ENCODE measurements at regions not wholly inside any gene's neighbourhood (a gene's known extent, or its start where the extent isn't known, plus 50 kb on each side); places are given as distances from the start of the nearest gene placed in this dataset.

DNA sequence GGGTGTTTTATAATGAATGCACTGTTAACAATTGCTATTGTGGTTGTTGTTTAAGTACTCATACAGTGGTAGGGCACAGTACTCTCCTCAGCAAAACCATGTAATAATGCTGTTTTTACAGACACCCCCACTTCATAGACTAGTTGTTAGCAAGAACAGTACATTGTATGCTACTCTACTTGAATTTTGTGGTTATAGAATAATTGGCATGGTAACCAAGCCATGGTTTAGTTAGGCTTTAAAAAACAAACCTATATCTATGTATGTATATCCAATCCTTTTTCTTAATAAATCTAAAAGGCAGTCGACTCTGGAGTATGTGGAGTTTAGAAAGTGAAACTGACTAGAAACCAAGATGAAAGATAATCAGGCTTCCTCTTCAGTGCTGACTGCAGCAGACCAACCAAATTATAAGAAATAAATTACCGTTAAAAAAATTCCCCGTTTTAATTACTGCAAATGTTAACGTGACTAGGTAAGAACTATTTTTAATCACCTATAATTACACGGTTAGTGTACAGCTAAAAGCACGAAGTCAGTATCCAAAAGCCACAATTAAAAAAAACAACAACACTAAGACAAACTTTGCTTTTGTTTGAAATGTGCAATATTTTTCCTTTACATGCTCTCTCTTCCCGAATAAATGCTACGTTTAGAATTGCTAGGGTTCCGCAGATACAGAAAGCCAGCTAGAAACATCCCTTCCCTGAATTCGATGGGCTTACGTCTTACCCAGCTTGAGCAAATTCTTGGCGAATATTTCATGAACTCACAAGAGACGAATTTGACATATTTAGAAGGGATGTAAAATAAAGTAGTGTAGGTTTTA lies 113.3 kb upstream of the SERTAD2 start:
- Histone ChIP-seq H3K36me3 (ENCODE audit: control insufficient read depth, insufficient read depth, low read length) (no peaks in the 10 kb centered on the region), H3K4me1 (no peaks in the 10 kb centered on the region), H3K4me3 (ENCODE audit: low read depth, low read length) (peak overlapping the region; percentile 81), H3K4me2 (ENCODE audit: low read length) (peak overlapping the region; percentile 92), H3K9ac (no peak overlapping the region), H3K27me3 (ENCODE audit: control insufficient read depth, insufficient read depth, low read length) (no peaks in the 10 kb centered on the region), H2AFZ (peak overlapping the region; percentile 92), H3K79me2 (no peaks in the 10 kb centered on the region), H3K9me3 (ENCODE audit: control insufficient read depth, low read length) (no peaks in the 10 kb centered on the region), H3K27ac (peak overlapping the region; percentile 82)
- TF ChIP-seq, protein P1, sequence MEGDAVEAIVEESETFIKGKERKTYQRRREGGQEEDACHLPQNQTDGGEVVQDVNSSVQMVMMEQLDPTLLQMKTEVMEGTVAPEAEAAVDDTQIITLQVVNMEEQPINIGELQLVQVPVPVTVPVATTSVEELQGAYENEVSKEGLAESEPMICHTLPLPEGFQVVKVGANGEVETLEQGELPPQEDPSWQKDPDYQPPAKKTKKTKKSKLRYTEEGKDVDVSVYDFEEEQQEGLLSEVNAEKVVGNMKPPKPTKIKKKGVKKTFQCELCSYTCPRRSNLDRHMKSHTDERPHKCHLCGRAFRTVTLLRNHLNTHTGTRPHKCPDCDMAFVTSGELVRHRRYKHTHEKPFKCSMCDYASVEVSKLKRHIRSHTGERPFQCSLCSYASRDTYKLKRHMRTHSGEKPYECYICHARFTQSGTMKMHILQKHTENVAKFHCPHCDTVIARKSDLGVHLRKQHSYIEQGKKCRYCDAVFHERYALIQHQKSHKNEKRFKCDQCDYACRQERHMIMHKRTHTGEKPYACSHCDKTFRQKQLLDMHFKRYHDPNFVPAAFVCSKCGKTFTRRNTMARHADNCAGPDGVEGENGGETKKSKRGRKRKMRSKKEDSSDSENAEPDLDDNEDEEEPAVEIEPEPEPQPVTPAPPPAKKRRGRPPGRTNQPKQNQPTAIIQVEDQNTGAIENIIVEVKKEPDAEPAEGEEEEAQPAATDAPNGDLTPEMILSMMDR (IDR thresholded peaks at IDR 0.05), result no peak

DNA sequence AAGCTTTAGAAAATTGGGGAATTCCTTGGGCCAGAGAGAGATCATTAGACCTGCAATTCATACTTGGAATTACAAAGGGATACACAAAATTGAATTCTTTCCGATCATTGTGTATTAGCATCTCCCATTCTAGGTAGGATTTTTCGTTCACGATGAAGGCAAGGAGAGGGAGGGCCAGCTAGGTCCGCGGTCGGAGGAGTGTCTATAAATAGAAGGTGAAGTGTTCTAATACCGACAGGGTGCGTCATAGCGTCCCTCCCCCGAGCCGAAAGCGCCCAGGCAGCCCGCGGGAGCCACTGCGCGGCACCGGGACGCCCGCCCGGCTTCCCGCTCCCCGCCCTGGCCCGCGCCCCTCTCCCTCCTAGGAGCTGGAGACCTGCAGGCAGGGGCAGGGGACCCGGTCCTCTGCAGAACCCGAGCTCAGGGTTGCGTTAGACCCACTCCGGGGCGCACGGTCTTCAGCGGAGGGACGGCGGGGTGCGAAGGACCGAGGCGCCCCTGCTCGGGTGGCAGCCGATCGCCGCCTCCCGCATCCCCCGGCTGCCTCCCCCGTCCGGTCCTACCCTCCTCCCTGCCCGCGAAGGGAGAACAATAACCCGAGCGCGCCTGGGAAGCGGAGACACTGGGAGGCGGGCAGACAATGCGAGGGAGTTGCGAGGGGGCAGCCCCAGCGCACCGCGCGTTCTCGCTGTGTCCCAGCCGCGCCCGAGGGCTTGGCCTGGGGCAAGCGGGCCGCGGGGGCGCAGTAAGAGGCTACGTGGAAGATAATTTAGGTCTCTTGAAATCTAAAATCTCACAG lies 114.2 kb upstream of the SERTAD2 start:
- Histone ChIP-seq H3K36me3 (ENCODE audit: control insufficient read depth, insufficient read depth, low read length) (no peaks in the 10 kb centered on the region), H3K4me3 (ENCODE audit: low read depth, low read length) (peak overlapping the region; percentile 81)

GRCh38 chr2:64768491-64769005 lies 114.8 kb upstream of the SERTAD2 start:
- Histone ChIP-seq H3K36me3 (ENCODE audit: control insufficient read depth, insufficient read depth, low read length) (no peaks in the 10 kb centered on the region), H3K79me2 (no peaks in the 10 kb centered on the region), H3K4me2 (ENCODE audit: low read length) (peak overlapping the region; percentile 92), H3K4me3 (ENCODE audit: low read depth, low read length) (peak overlapping the region; percentile 81), H3K9ac (peak overlapping the region; percentile 20), H3K9me3 (ENCODE audit: control insufficient read depth, low read length) (no peaks in the 10 kb centered on the region), H3K4me1 (no peaks in the 10 kb centered on the region), H3K27ac (peak overlapping the region; percentile 82), H2AFZ (peak overlapping the region; percentile 92), H3K27me3 (ENCODE audit: control insufficient read depth, insufficient read depth, low read length) (no peaks in the 10 kb centered on the region)
- TF ChIP-seq, protein P1 (IDR thresholded peaks at IDR 0.05), result no peak

More for the DNA sequence above, 114.2 kb upstream of the SERTAD2 start:
- H3K4me2 ChIP-seq (ENCODE audit: low read length), result peak overlapping the region; percentile 92
- H3K9ac ChIP-seq, result peak overlapping the region; percentile 20
- no peaks in the 10 kb centered on the region for H3K27me3 ChIP-seq (ENCODE audit: control insufficient read depth, insufficient read depth, low read length)
- no peaks in the 10 kb centered on the region for H3K4me1 ChIP-seq
- TF ChIP-seq, protein P1 (IDR thresholded peaks at IDR 0.05), result peak; percentile 11
- peak overlapping the region; percentile 82 for H3K27ac ChIP-seq
- H3K9me3 ChIP-seq (ENCODE audit: control insufficient read depth, low read length), result no peaks in the 10 kb centered on the region
- no peaks in the 10 kb centered on the region for H3K79me2 ChIP-seq
- H2AFZ ChIP-seq, result peak overlapping the region; percentile 92

DNA sequence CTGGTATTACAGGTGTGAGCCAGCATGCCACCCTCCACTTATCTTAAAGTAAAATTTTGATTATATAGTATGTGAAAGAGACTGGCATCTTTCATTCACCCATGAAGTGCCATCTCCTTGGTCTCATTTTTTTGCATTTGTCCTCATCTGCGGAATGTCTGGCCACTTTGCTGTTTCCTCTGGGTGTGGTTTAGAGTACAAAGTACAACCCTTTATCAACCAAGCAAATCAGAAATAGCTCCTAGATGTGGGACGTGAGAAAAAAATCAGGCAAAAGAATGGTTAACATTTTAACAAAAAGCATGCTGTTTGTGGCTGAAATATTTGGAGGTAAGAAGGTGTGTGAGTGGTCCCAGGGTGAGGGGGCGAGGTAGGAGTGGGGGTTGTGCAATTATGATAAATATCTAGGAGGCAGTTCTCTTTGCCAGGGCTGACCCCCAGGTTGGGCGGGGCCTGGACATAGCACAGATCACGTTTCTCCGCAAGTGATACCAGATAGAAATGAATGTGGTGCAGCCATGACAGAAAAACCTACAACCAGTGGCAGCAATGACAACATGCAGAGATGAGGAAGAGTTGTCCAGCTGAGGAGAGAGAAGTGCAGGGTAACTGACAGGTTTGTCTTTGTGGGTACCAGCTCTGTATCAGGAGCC lies 115.8 kb upstream of the SERTAD2 start:
- TF ChIP-seq, protein P1 (IDR thresholded peaks at IDR 0.05), result no peak
- no peak overlapping the region for H3K9ac ChIP-seq
- H3K79me2 ChIP-seq, result no peaks in the 10 kb centered on the region
- H3K36me3 ChIP-seq (ENCODE audit: control insufficient read depth, insufficient read depth, low read length), result no peaks in the 10 kb centered on the region
- no peaks in the 10 kb centered on the region for H3K27me3 ChIP-seq (ENCODE audit: control insufficient read depth, insufficient read depth, low read length)
- H3K4me2 ChIP-seq (ENCODE audit: low read length), result no peak overlapping the region
- no peak overlapping the region for H3K4me3 ChIP-seq (ENCODE audit: low read depth, low read length)
- no peaks in the 10 kb centered on the region for H3K4me1 ChIP-seq
- no peak overlapping the region for H2AFZ ChIP-seq
- H3K9me3 ChIP-seq (ENCODE audit: control insufficient read depth, low read length), result no peaks in the 10 kb centered on the region
- H3K27ac ChIP-seq, result no peak overlapping the region
